Coronary artery (tissue), 2 donors: ENCODE measurements at regions not wholly inside any gene's neighbourhood (a gene's known extent, or its start where the extent isn't known, plus 50 kb on each side); places are given as distances from the start of the nearest gene placed in this dataset.

Experiments used
- DNase-seq: peaks from one replicate; pipeline ENCODE4 v3.0.0-alpha.2; 2017; ENCODE audit warnings: low spot score
- H3K27ac ChIP-seq, 2 donors: fragments of 200-600 bp; sonication (generic); one replicate each; pipeline ENCODE4 v1.5.1; 2016 to 2019
- H3K4me3 ChIP-seq: fragments of 200-600 bp; sonication (generic); 2 replicates; pipeline ENCODE4 v1.5.1; 2016; ENCODE audit warnings: mild to moderate bottlenecking, moderate library complexity
- CTCF ChIP-seq: fragments of 200-600 bp; sonication (generic); IDR thresholded peaks from one replicate; pipeline ENCODE4 v1.5.1; 2019; ENCODE audit warnings: antibody characterized with exemption

GRCh38 chr11:69416143-69416515 is 65.3 kb upstream of the LINC01488 start:
- no peak overlapping the region for H3K4me3 ChIP-seq
- H3K27ac ChIP-seq: peak overlapping the region in 1 of 2 donors; percentile 68
- no peak for TF ChIP-seq CTCF
- no peak for DNase-seq

GRCh38 chr11:69416762-69417698 is 64.4 kb upstream of the LINC01488 start:
- TF ChIP-seq CTCF: no peak
- no peak for DNase-seq
- peak overlapping the region; percentile 27 to 48 for H3K27ac ChIP-seq
- H3K4me3 ChIP-seq: no peak overlapping the region

- Histone ChIP-seq H3K4me3 (no peak overlapping the region), H3K27ac (peak overlapping the region in 1 of 2 donors; percentile 48)
- no peak for TF ChIP-seq CTCF
- no peak for DNase-seq
Measured at GRCh38 chr11:69417699-69418085, 63.8 kb upstream of the LINC01488 start.

GRCh38 chr11:69418576-69419296 is 62.7 kb upstream of the LINC01488 start:
- no peak overlapping the region for H3K4me3 ChIP-seq
- no peak for DNase-seq
- TF ChIP-seq CTCF: no peak
- no peak overlapping the region for H3K27ac ChIP-seq

GRCh38 chr11:69419662-69420395 is 61.6 kb upstream of the LINC01488 start:
- H3K27ac ChIP-seq: peak overlapping the region; percentile 15 to 74
- DNase-seq: no peak
- H3K4me3 ChIP-seq: no peak overlapping the region
- TF ChIP-seq CTCF: no peak

- H3K4me3 ChIP-seq: no peak overlapping the region
- TF ChIP-seq CTCF: no peak
- no peak for DNase-seq
- no peak overlapping the region for H3K27ac ChIP-seq
Measured at GRCh38 chr11:69422645-69423044, 58.8 kb upstream of the LINC01488 start.
